ENCODE measurements at regions not wholly inside any gene's neighbourhood (a gene's known extent, or its start where the extent isn't known, plus 50 kb on each side); places are given as distances from the start of the nearest gene placed in this dataset.

- in situ Hi-C loops (cut with HindIII; ENCODE audit: low pct_ligation_motif_present, low sequenced_read_pairs): no loop called here
- no peaks in the 10 kb centered on the region for H3K36me3 ChIP-seq (replicated peaks)
- peak; percentile 10 for TF ChIP-seq CTCF (IDR thresholded peaks at IDR 0.05; ENCODE audit: low read depth, low read length, missing control alignments)
- peak; percentile 82 for DNase-seq
- H3K27me3 ChIP-seq (replicated peaks): no peaks in the 10 kb centered on the region
- no peak overlapping the region for H3K4me3 ChIP-seq (ENCODE audit: low read depth, low read length)
- no peak overlapping the region for H3K27ac ChIP-seq
Measured at GRCh38 chr17:65332375-65332774, 195.2 kb downstream of the RGS9 start.

- no peak for TF ChIP-seq CTCF (IDR thresholded peaks at IDR 0.05; ENCODE audit: low read depth, low read length, missing control alignments)
- H3K36me3 ChIP-seq (replicated peaks): no peaks in the 10 kb centered on the region
- no peak overlapping the region for H3K4me3 ChIP-seq (ENCODE audit: low read depth, low read length)
- H3K27me3 ChIP-seq (replicated peaks): no peaks in the 10 kb centered on the region
- no peak for DNase-seq
- in situ Hi-C loops (cut with HindIII; ENCODE audit: low pct_ligation_motif_present, low sequenced_read_pairs): no loop called here
- no peak overlapping the region for H3K27ac ChIP-seq
Measured at GRCh38 chr17:65328567-65328966, 191.4 kb downstream of the RGS9 start.

- TF ChIP-seq CTCF (IDR thresholded peaks at IDR 0.05; ENCODE audit: low read depth, low read length, missing control alignments): no peak
- in situ Hi-C loops (cut with HindIII; ENCODE audit: low pct_ligation_motif_present, low sequenced_read_pairs): no loop called here
- Histone ChIP-seq H3K4me3 (ENCODE audit: low read depth, low read length) (no peak overlapping the region), H3K36me3 (replicated peaks) (no peaks in the 10 kb centered on the region), H3K27me3 (replicated peaks) (no peaks in the 10 kb centered on the region), H3K27ac (no peak overlapping the region)
- no peak for DNase-seq
Measured at GRCh38 chr17:65324611-65325342, 187.6 kb downstream of the RGS9 start.

GRCh38 chr17:65323049-65323448, 185.9 kb downstream of the RGS9 start:
- in situ Hi-C loops (cut with HindIII; ENCODE audit: low pct_ligation_motif_present, low sequenced_read_pairs): no loop called here
- Histone ChIP-seq H3K27me3 (replicated peaks) (no peaks in the 10 kb centered on the region), H3K4me3 (ENCODE audit: low read depth, low read length) (no peak overlapping the region), H3K36me3 (replicated peaks) (no peaks in the 10 kb centered on the region), H3K27ac (no peak overlapping the region)
- no peak for TF ChIP-seq CTCF (IDR thresholded peaks at IDR 0.05; ENCODE audit: low read depth, low read length, missing control alignments)
- DNase-seq: no peak

GRCh38 chr17:65320820-65321219, 183.7 kb downstream of the RGS9 start:
- no peak for TF ChIP-seq CTCF (IDR thresholded peaks at IDR 0.05; ENCODE audit: low read depth, low read length, missing control alignments)
- DNase-seq: no peak
- in situ Hi-C loops (cut with HindIII; ENCODE audit: low pct_ligation_motif_present, low sequenced_read_pairs): no loop called here

GRCh38 chr17:65314212-65314611, 177.0 kb downstream of the RGS9 start:
- H3K27me3 ChIP-seq (replicated peaks): no peaks in the 10 kb centered on the region
- in situ Hi-C loops (cut with HindIII; ENCODE audit: low pct_ligation_motif_present, low sequenced_read_pairs): no loop called here

More at GRCh38 chr17:65320820-65321219, 183.7 kb downstream of the RGS9 start:
- Histone ChIP-seq H3K27me3 (replicated peaks) (no peaks in the 10 kb centered on the region), H3K36me3 (replicated peaks) (no peaks in the 10 kb centered on the region), H3K27ac (no peak overlapping the region), H3K4me3 (ENCODE audit: low read depth, low read length) (no peak overlapping the region)

More at GRCh38 chr17:65314212-65314611, 177.0 kb downstream of the RGS9 start:
- no peak for DNase-seq
- H3K27ac ChIP-seq: no peak overlapping the region
- no peak overlapping the region for H3K4me3 ChIP-seq (ENCODE audit: low read depth, low read length)
- no peak for TF ChIP-seq CTCF (IDR thresholded peaks at IDR 0.05; ENCODE audit: low read depth, low read length, missing control alignments)
- no peaks in the 10 kb centered on the region for H3K36me3 ChIP-seq (replicated peaks)

Data from brain microvascular endothelial cell (primary cell).